ENCODE measurements at regions not wholly inside any gene's neighbourhood (a gene's known extent, or its start where the extent isn't known, plus 50 kb on each side); places are given as distances from the start of the nearest gene placed in this dataset.

DNA sequence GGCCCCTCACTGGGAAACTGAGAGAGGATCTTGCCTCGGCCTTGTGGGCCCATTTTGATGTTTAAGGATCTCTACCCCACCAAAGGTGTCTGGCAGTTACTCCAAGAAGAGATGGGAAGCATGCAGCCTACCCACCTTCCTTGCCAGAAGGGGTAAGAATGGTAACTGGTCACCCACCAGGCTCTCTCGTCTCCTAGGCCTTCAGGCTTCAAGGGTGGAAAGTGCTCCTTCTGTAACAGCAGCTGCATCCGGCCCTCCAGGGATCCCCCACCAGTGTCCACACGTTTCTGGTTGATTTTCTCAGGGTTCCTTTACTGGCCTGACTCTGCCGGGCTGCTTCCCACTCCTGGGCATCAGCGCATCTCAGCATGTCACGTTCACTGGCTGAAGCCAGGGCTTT is 204.4 kb upstream of the IRX1 start (continued):
- TF ChIP-seq ZNF274 (IDR thresholded peaks at IDR 0.05; ENCODE audit: borderline replicate concordance, extremely low read depth, low read length) (no peak), CHD1 (IDR thresholded peaks at IDR 0.05; ENCODE audit: low read depth, low read length) (no peak), SUZ12 (IDR thresholded peaks at IDR 0.05; ENCODE audit: low read length) (no peak)
